GM23338 (cell line): ENCODE measurements at regions not wholly inside any gene's neighbourhood (a gene's known extent, or its start where the extent isn't known, plus 50 kb on each side); places are given as distances from the start of the nearest gene placed in this dataset.

ENCODE experiments used
- ATAC-seq: fragments of 200-7000 bp; cut with Tn5 transposase; 3 replicates; pipeline ENCODE4 v1.9.1; 2020
- DNase-seq: peaks from one replicate; pipeline ENCODE4 v3.0.0-alpha.2; 2015; ENCODE audit warnings: low spot score
- H2AFZ ChIP-seq: fragments of 200-600 bp; sonication (generic); 2 replicates; pipeline ENCODE4 v1.8.0; 2016; ENCODE audit warnings: antibody characterized with exemption, mild to moderate bottlenecking, moderate library complexity
- H3F3A ChIP-seq: fragments of 200-600 bp; sonication (generic); replicated peaks from 2 replicates; pipeline ENCODE4 v1.8.0; 2017; ENCODE audit warnings: antibody characterized with exemption, mixed run types, low read depth
- H3K27ac ChIP-seq: fragments of 200-600 bp; sonication (generic); 2 replicates; pipeline ENCODE4 v1.6.1; 2016; ENCODE audit warnings: low read depth
- H3K27me3 ChIP-seq: fragments of 200-600 bp; sonication (generic); 2 replicates; pipeline ENCODE4 v1.8.0; 2016; ENCODE audit warnings: mild to moderate bottlenecking, mixed run types, moderate library complexity; ENCODE audit not compliant: insufficient read depth
- H3K36me3 ChIP-seq: fragments of 200-600 bp; sonication (generic); 2 replicates; pipeline ENCODE4 v1.8.0; 2016; ENCODE audit warnings: mild to moderate bottlenecking; ENCODE audit not compliant: insufficient read depth
- H3K4me1 ChIP-seq: fragments of 200-600 bp; sonication (generic); 2 replicates; pipeline ENCODE4 v1.8.0; 2016; ENCODE audit warnings: mild to moderate bottlenecking, moderate library complexity; ENCODE audit not compliant: insufficient read depth
- H3K4me2 ChIP-seq: fragments of 200-600 bp; sonication (generic); 2 replicates; pipeline ENCODE4 v1.7.1; 2017; ENCODE audit warnings: mixed run types
- H3K4me3 ChIP-seq: fragments of 200-600 bp; sonication (generic); 2 replicates; pipeline ENCODE4 v1.6.1; 2016; ENCODE audit warnings: mixed run types
- H3K79me2 ChIP-seq: fragments of 200-600 bp; sonication (generic); replicated peaks from 2 replicates; pipeline ENCODE4 v1.8.0; 2017; ENCODE audit warnings: mild to moderate bottlenecking; ENCODE audit not compliant: insufficient read depth
- H3K9me2 ChIP-seq: fragments of 200-600 bp; sonication (generic); 2 replicates; pipeline ENCODE4 v1.8.0; 2017; ENCODE audit not compliant: insufficient read depth
- H4K20me1 ChIP-seq: fragments of 200-600 bp; sonication (generic); replicated peaks from 2 replicates; pipeline ENCODE4 v1.8.0; 2017; ENCODE audit warnings: mild to moderate bottlenecking; ENCODE audit not compliant: insufficient read depth
- H3K27ac Mint-ChIP-seq: 2 replicates; pipeline ENCODE4 v1.8.0; 2020; ENCODE audit warnings: inconsistent platforms, mild to moderate bottlenecking, moderate library complexity, mixed read lengths
- H3K27me3 Mint-ChIP-seq: 3 replicates; pipeline ENCODE4 v1.8.0; 2022; ENCODE audit warnings: low read depth, mild to moderate bottlenecking, moderate library complexity, mixed read lengths, inconsistent platforms; ENCODE audit not compliant: insufficient read depth, poor library complexity
- H3K36me3 Mint-ChIP-seq: 3 replicates; pipeline ENCODE4 v1.8.0; 2021; ENCODE audit warnings: low read depth, mild to moderate bottlenecking, inconsistent platforms, moderate library complexity, mixed read lengths
- H3K4me1 Mint-ChIP-seq: 3 replicates; pipeline ENCODE4 v1.8.0; 2020; ENCODE audit warnings: mild to moderate bottlenecking, inconsistent platforms, mixed read lengths
- H3K4me3 Mint-ChIP-seq: 3 replicates; pipeline ENCODE4 v1.8.0; 2021; ENCODE audit warnings: moderate library complexity, mild to moderate bottlenecking, inconsistent platforms, mixed read lengths
- H3K9me3 Mint-ChIP-seq: 3 replicates; pipeline ENCODE4 v1.8.0; 2020; ENCODE audit warnings: moderate library complexity, mild to moderate bottlenecking, inconsistent platforms, mixed read lengths
- CREB1 ChIP-seq: fragments of 250-450 bp; sonication (Bioruptor Pico); IDR thresholded peaks from 2 replicates; pipeline ENCODE4 v1.5.0; 2020; ENCODE audit warnings: low read depth, mild to moderate bottlenecking, moderate library complexity
- EZH2phosphoT487 ChIP-seq: fragments of 200-600 bp; sonication (generic); IDR thresholded peaks from one replicate; pipeline ENCODE4 v1.8.1; 2018; ENCODE audit warnings: antibody characterized with exemption; ENCODE audit not compliant: unreplicated experiment
- JUNB ChIP-seq: IDR thresholded peaks from one replicate; pipeline ENCODE4 v1.6.1; 2016; ENCODE audit warnings: antibody characterized with exemption; ENCODE audit not compliant: unreplicated experiment
- NANOG ChIP-seq: IDR thresholded peaks from 2 replicates; pipeline ENCODE4 v1.6.1; 2016; ENCODE audit warnings: antibody characterized with exemption, borderline replicate concordance
- POLR2AphosphoS5 ChIP-seq: IDR thresholded peaks from 2 replicates; pipeline ENCODE4 v1.6.1; 2016; ENCODE audit warnings: antibody characterized with exemption, low read depth
- STAT1 ChIP-seq: IDR thresholded peaks from one replicate; pipeline ENCODE4 v1.6.1; 2016; ENCODE audit warnings: antibody characterized with exemption; ENCODE audit not compliant: unreplicated experiment
- ZNF114 ChIP-seq: fragments of 250-450 bp; sonication (Bioruptor Pico); IDR thresholded peaks from 2 replicates; pipeline ENCODE4 v1.5.0; 2020; ENCODE audit warnings: mild to moderate bottlenecking, moderate library complexity
- ZNF331 ChIP-seq: fragments of 250-450 bp; sonication (Bioruptor Pico); IDR thresholded peaks from 2 replicates; pipeline ENCODE4 v1.5.0; 2020; ENCODE audit warnings: low read depth, mild to moderate bottlenecking, moderate library complexity
- TF ChIP-seq, protein P1 (sequence below): IDR thresholded peaks from one replicate; pipeline ENCODE4 v1.6.1; 2018; ENCODE audit warnings: antibody characterized with exemption; ENCODE audit not compliant: unreplicated experiment
- TF ChIP-seq, protein P2 (sequence below), 2 experiments: fragments of 200-600 bp in 1 of 2; sonication (generic) in 1 of 2; conservative IDR thresholded peaks; 2 replicates each; pipeline versions ENCODE4 v1.5.1 to v1.6.1; 2016 to 2017; ENCODE audit warnings: antibody characterized with exemption in 2 of 2, low read depth in 2 of 2, mild to moderate bottlenecking in 2 of 2, moderate library complexity in 1 of 2
- TF ChIP-seq, protein P3 (sequence below): IDR thresholded peaks from 2 replicates; pipeline ENCODE4 v1.6.1; 2016; ENCODE audit warnings: antibody characterized with exemption

DNA sequence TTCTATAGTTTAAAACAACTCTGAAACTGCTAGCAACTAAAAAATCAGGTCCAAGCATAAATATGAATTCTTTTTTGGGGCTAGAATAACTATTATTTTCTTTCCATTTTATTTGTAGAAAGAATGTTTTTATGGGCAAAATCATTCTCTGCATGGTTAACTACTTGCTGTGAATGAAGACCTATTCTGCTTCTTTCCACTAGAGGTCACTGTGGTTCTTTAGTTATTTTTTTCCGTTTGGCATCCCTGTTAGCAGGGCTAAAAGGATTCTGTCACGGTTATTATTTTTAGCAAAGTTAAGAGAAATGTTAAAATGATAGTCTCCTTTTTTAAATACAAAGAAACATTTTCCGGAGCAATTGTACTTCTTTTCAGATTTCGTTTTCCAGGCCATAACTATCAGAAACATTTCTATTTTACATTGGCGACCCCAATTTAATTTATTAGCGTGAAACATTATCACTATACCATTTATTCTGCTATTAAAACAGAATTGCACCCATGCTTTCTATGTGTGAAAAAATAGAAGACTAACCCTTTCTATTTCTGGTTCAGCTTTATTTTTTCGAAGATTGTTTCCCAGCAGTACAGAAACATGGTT, 404.8 kb downstream of the ATP23 start:
- TF ChIP-seq, protein P1, sequence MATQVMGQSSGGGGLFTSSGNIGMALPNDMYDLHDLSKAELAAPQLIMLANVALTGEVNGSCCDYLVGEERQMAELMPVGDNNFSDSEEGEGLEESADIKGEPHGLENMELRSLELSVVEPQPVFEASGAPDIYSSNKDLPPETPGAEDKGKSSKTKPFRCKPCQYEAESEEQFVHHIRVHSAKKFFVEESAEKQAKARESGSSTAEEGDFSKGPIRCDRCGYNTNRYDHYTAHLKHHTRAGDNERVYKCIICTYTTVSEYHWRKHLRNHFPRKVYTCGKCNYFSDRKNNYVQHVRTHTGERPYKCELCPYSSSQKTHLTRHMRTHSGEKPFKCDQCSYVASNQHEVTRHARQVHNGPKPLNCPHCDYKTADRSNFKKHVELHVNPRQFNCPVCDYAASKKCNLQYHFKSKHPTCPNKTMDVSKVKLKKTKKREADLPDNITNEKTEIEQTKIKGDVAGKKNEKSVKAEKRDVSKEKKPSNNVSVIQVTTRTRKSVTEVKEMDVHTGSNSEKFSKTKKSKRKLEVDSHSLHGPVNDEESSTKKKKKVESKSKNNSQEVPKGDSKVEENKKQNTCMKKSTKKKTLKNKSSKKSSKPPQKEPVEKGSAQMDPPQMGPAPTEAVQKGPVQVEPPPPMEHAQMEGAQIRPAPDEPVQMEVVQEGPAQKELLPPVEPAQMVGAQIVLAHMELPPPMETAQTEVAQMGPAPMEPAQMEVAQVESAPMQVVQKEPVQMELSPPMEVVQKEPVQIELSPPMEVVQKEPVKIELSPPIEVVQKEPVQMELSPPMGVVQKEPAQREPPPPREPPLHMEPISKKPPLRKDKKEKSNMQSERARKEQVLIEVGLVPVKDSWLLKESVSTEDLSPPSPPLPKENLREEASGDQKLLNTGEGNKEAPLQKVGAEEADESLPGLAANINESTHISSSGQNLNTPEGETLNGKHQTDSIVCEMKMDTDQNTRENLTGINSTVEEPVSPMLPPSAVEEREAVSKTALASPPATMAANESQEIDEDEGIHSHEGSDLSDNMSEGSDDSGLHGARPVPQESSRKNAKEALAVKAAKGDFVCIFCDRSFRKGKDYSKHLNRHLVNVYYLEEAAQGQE, result no peak
- TF ChIP-seq, protein P2, sequence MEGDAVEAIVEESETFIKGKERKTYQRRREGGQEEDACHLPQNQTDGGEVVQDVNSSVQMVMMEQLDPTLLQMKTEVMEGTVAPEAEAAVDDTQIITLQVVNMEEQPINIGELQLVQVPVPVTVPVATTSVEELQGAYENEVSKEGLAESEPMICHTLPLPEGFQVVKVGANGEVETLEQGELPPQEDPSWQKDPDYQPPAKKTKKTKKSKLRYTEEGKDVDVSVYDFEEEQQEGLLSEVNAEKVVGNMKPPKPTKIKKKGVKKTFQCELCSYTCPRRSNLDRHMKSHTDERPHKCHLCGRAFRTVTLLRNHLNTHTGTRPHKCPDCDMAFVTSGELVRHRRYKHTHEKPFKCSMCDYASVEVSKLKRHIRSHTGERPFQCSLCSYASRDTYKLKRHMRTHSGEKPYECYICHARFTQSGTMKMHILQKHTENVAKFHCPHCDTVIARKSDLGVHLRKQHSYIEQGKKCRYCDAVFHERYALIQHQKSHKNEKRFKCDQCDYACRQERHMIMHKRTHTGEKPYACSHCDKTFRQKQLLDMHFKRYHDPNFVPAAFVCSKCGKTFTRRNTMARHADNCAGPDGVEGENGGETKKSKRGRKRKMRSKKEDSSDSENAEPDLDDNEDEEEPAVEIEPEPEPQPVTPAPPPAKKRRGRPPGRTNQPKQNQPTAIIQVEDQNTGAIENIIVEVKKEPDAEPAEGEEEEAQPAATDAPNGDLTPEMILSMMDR (conservative IDR thresholded peaks at IDR 0.05; ENCODE audit: low read depth in 2 of 2), result peak; percentile 72 to 92
- TF ChIP-seq CREB1, result no peak
- TF ChIP-seq EZH2phosphoT487, result no peak
- TF ChIP-seq NANOG, result no peak
- TF ChIP-seq ZNF114 (CRISPR knock-in tag), result no peak
- no peaks in the 10 kb centered on the region for H3K36me3 Mint-ChIP-seq

DNA sequence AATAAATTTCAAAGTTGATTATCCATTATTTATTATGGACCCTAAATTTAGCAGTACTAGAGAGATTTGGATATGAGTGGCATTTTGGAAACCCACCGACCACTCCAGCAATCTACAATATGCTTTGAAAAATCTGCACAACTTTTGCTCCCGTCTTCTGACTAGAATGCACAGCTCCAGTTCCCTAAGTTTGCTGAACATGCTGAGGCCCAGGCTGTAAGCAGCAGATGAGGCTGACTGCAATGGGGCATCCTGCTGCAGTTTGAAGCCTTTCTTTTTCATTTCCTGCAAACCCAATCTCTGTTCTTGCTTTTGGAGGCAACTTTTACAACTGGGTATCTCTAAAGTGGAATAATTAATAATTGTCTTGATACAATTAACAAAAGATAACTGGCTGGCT, 405.8 kb downstream of the ATP23 start:
- Histone ChIP-seq H3K4me3 (no peak overlapping the region), H4K20me1 (no peaks in the 10 kb centered on the region), H3K9me2 (no peaks in the 10 kb centered on the region), H3K27me3 (no peaks in the 10 kb centered on the region), H3K36me3 (no peaks in the 10 kb centered on the region), H2AFZ (no peak overlapping the region), H3F3A (no peaks in the 10 kb centered on the region), H3K4me1 (no peaks in the 10 kb centered on the region), H3K27ac (no peak overlapping the region), H3K79me2 (no peaks in the 10 kb centered on the region), H3K4me2 (no peak overlapping the region)
- H3K27ac Mint-ChIP-seq, result no peak overlapping the region; the same call in 1 of the 2 replicates
- H3K9me3 Mint-ChIP-seq, result no peaks in the 10 kb centered on the region
- peaks cover 3% of the 10 kb centered on the region for H3K27me3 Mint-ChIP-seq
- DNase-seq, result no peak
- no peak for ATAC-seq
- no peaks in the 10 kb centered on the region for H3K4me1 Mint-ChIP-seq
- no peaks in the 10 kb centered on the region for H3K36me3 Mint-ChIP-seq
- H3K4me3 Mint-ChIP-seq, result no peak overlapping the region
- TF ChIP-seq JUNB, result no peak
- no peak for TF ChIP-seq ZNF331
- TF ChIP-seq, protein P3, sequence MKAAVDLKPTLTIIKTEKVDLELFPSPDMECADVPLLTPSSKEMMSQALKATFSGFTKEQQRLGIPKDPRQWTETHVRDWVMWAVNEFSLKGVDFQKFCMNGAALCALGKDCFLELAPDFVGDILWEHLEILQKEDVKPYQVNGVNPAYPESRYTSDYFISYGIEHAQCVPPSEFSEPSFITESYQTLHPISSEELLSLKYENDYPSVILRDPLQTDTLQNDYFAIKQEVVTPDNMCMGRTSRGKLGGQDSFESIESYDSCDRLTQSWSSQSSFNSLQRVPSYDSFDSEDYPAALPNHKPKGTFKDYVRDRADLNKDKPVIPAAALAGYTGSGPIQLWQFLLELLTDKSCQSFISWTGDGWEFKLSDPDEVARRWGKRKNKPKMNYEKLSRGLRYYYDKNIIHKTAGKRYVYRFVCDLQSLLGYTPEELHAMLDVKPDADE, result no peak
- no peak for TF ChIP-seq STAT1
- no peak for TF ChIP-seq POLR2AphosphoS5

More for the DNA sequence above, 404.8 kb downstream of the ATP23 start:
- Histone ChIP-seq H3K79me2 (no peaks in the 10 kb centered on the region), H3K27ac (no peak overlapping the region), H3K36me3 (no peaks in the 10 kb centered on the region), H3K4me2 (no peak overlapping the region), H3K4me3 (no peak overlapping the region), H3K9me2 (no peaks in the 10 kb centered on the region), H3K4me1 (no peaks in the 10 kb centered on the region), H3F3A (no peaks in the 10 kb centered on the region), H4K20me1 (no peaks in the 10 kb centered on the region), H2AFZ (no peak overlapping the region), H3K27me3 (no peaks in the 10 kb centered on the region)
- Mint-ChIP-seq H3K27me3 (peaks cover 3% of the 10 kb centered on the region), H3K4me1 (no peaks in the 10 kb centered on the region; the same call in 2 of the 3 replicates), H3K27ac (no peak overlapping the region), H3K4me3 (no peak overlapping the region), H3K9me3 (no peaks in the 10 kb centered on the region)
- ATAC-seq (peak; percentile 51; the same call in 2 of the 3 replicates), DNase-seq (peak; percentile 70)
